ENCODE measurements at regions not wholly inside any gene's neighbourhood (a gene's known extent, or its start where the extent isn't known, plus 50 kb on each side); places are given as distances from the start of the nearest gene placed in this dataset.

GRCh38 chr1:61604684-61605083 lies 120.3 kb downstream of the TM2D1 start:
- TF ChIP-seq EZH2 (IDR thresholded peaks at IDR 0.05; ENCODE audit: borderline replicate concordance, low read depth, low read length, poor library complexity, severe bottlenecking), result no peak
- no peak for TF ChIP-seq CTCF (conservative IDR thresholded peaks at IDR 0.05; ENCODE audit: low read depth, low read length)

Data from A673 (cell line).